PC-3 (cell line): ENCODE measurements at regions not wholly inside any gene's neighbourhood (a gene's known extent, or its start where the extent isn't known, plus 50 kb on each side); places are given as distances from the start of the nearest gene placed in this dataset.

Experiments
- ATAC-seq: fragments of 200-7000 bp; cut with Tn5 transposase; 2 replicates; pipeline ENCODE4 v1.9.1; 2020; ENCODE audit warnings: mild to moderate bottlenecking, moderate library complexity
- BruUV-seq: library from RNA; stranded (reverse); fragments of 400-500 nt; replicated peaks from 2 replicates; lab custom pipeline; 2021; lab: Mats Ljungman, UMichigan
- CTCF ChIA-PET: fragments of 300-600 bp; sonication (Branson Sonifier 250); formaldehyde crosslinking; loops from one replicate; lab custom pipeline; 2022; ENCODE audit warnings: antibody characterized with exemption; lab: Charles Lee
- POLR2A ChIA-PET: fragments of 300-600 bp; sonication (Branson Sonifier 250); formaldehyde crosslinking; loops from one replicate; lab custom pipeline; 2022; ENCODE audit warnings: antibody characterized with exemption; ENCODE audit not compliant: unreplicated experiment; lab: Charles Lee
- DNase-seq: peaks from one replicate; pipeline ENCODE4 v3.0.0-alpha.2; 2015
- H2AFZ ChIP-seq: fragments of 300-600 bp; sonication (generic); 2 replicates; pipeline ENCODE4 v1.6.0; 2016; ENCODE audit warnings: antibody characterized with exemption, low read length
- H3F3A ChIP-seq: fragments of 300-600 bp; sonication (generic); one replicate; pipeline ENCODE4 v1.6.0; 2017; ENCODE audit warnings: antibody characterized with exemption, low read length, control low read depth, mild to moderate bottlenecking; ENCODE audit not compliant: unreplicated experiment
- H3K27ac ChIP-seq: fragments of 300-600 bp; sonication (generic); 2 replicates; pipeline ENCODE4 v1.5.1; 2016; ENCODE audit warnings: mild to moderate bottlenecking, low read length
- H3K27me3 ChIP-seq: fragments of 300-600 bp; sonication (generic); 2 replicates; pipeline ENCODE4 v1.6.1; 2016; ENCODE audit warnings: low read length, mixed read lengths
- H3K36me3 ChIP-seq: fragments of 300-600 bp; sonication (generic); 2 replicates; pipeline ENCODE4 v1.6.1; 2016; ENCODE audit warnings: low read depth, mixed run types, low read length, mixed read lengths
- H3K4me1 ChIP-seq: fragments of 300-600 bp; sonication (generic); 2 replicates; pipeline ENCODE4 v1.5.1; 2016; ENCODE audit warnings: low read length; ENCODE audit not compliant: insufficient read depth
- H3K4me2 ChIP-seq: fragments of 300-600 bp; sonication (generic); 2 replicates; pipeline ENCODE4 v1.6.0; 2016; ENCODE audit warnings: low read length
- H3K4me3 ChIP-seq: fragments of 300-600 bp; sonication (generic); 2 replicates; pipeline ENCODE4 v1.5.1; 2016; ENCODE audit warnings: mild to moderate bottlenecking, low read length, mixed read lengths
- H3K79me2 ChIP-seq: fragments of 300-600 bp; sonication (generic); 2 replicates; pipeline ENCODE4 v1.6.1; 2017; ENCODE audit warnings: low read length, mixed read lengths
- H3K9ac ChIP-seq: fragments of 300-600 bp; sonication (generic); 2 replicates; pipeline ENCODE4 v1.6.0; 2016; ENCODE audit warnings: mild to moderate bottlenecking, low read length
- H3K9me2 ChIP-seq: fragments of 300-600 bp; sonication (generic); replicated peaks from 2 replicates; pipeline ENCODE4 v1.6.1; 2016; ENCODE audit warnings: mixed run types, low read length, mixed read lengths
- H3K9me3 ChIP-seq: fragments of 300-600 bp; sonication (generic); 2 replicates; pipeline ENCODE4 v1.6.1; 2016; ENCODE audit warnings: low read length, mixed read lengths
- H4K20me1 ChIP-seq: fragments of 300-600 bp; sonication (generic); 2 replicates; pipeline ENCODE4 v1.6.1; 2016; ENCODE audit warnings: low read length, mixed read lengths
- EZH2 ChIP-seq: fragments of 300-600 bp; sonication (generic); IDR thresholded peaks from one replicate; pipeline ENCODE4 v1.6.1; 2017; ENCODE audit warnings: antibody characterized with exemption, mild to moderate bottlenecking, low read length; ENCODE audit not compliant: unreplicated experiment
- EZH2phosphoT487 ChIP-seq: fragments of 300-600 bp; sonication (generic); IDR thresholded peaks from 2 replicates; pipeline ENCODE4 v1.6.1; 2018; ENCODE audit warnings: mild to moderate bottlenecking, antibody characterized with exemption, low read length, borderline replicate concordance
- intact Hi-C: fragments of 100-400 bp; cut with micrococcal nuclease; formaldehyde crosslinking; loops from 2 replicates; pipeline ENCODE4 v1.9.0; 2023
- TF ChIP-seq, protein P1 (sequence below): fragments of 300-600 bp; sonication (generic); conservative IDR thresholded peaks from 2 replicates; pipeline ENCODE4 v1.5.1; 2017; ENCODE audit warnings: antibody characterized with exemption, low read depth, mild to moderate bottlenecking, low read length

DNA sequence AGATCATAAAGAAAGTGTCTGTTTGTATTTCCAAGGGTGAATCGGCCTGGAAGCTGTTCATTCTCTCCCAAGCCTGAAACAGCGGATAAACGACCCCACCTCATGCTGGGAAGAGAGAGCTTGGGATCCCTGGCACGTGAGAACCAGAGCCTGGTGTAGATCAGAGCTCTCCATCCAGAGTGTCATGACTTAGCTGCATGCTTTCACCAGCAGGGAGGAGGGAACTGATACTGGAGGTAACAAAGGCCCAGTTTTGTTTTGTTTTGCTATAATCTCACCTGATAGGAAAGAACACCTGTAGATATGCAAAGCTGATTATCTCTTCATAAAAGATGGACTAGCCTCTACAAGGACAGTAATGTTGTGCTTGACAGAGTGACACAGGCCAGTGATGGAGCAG lies 236.6 kb downstream of the POM121L12 start:
- no peaks in the 10 kb centered on the region for H3K9me3 ChIP-seq
- H3K4me1 ChIP-seq, result no peaks in the 10 kb centered on the region
- no peaks in the 10 kb centered on the region for H3F3A ChIP-seq
- no peaks in the 10 kb centered on the region for H4K20me1 ChIP-seq
- ATAC-seq (no peak), DNase-seq (no peak)
- H3K79me2 ChIP-seq, result no peaks in the 10 kb centered on the region
- no peak overlapping the region for H3K27ac ChIP-seq
- no peak overlapping the region for H3K9ac ChIP-seq
- no peak overlapping the region for H3K4me3 ChIP-seq
- H3K27me3 ChIP-seq, result no peaks in the 10 kb centered on the region
- TF ChIP-seq, protein P1, sequence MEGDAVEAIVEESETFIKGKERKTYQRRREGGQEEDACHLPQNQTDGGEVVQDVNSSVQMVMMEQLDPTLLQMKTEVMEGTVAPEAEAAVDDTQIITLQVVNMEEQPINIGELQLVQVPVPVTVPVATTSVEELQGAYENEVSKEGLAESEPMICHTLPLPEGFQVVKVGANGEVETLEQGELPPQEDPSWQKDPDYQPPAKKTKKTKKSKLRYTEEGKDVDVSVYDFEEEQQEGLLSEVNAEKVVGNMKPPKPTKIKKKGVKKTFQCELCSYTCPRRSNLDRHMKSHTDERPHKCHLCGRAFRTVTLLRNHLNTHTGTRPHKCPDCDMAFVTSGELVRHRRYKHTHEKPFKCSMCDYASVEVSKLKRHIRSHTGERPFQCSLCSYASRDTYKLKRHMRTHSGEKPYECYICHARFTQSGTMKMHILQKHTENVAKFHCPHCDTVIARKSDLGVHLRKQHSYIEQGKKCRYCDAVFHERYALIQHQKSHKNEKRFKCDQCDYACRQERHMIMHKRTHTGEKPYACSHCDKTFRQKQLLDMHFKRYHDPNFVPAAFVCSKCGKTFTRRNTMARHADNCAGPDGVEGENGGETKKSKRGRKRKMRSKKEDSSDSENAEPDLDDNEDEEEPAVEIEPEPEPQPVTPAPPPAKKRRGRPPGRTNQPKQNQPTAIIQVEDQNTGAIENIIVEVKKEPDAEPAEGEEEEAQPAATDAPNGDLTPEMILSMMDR, result no peak
- TF ChIP-seq EZH2 (no peak), EZH2phosphoT487 (no peak)
- CTCF ChIA-PET, result no interaction called here
- no peaks in the 10 kb centered on the region for H3K36me3 ChIP-seq
- POLR2A ChIA-PET, result no interaction called here
- H3K9me2 ChIP-seq, result no peaks in the 10 kb centered on the region
- intact Hi-C loops, result no loop called here
- no TSS peak for BruUV-seq
- H2AFZ ChIP-seq, result no peak overlapping the region
- H3K4me2 ChIP-seq, result no peak overlapping the region

- Histone ChIP-seq H3K36me3 (no peaks in the 10 kb centered on the region), H3K4me2 (no peak overlapping the region), H3K79me2 (no peaks in the 10 kb centered on the region), H3K27me3 (no peaks in the 10 kb centered on the region), H3K4me3 (no peak overlapping the region), H3K9me2 (no peaks in the 10 kb centered on the region), H3K4me1 (no peaks in the 10 kb centered on the region), H3K9ac (no peak overlapping the region), H3K27ac (no peak overlapping the region), H3F3A (no peaks in the 10 kb centered on the region), H2AFZ (no peak overlapping the region), H3K9me3 (no peaks in the 10 kb centered on the region), H4K20me1 (no peaks in the 10 kb centered on the region)
- ChIA-PET CTCF (no interaction called here), POLR2A (no interaction called here)
- ATAC-seq (no peak), DNase-seq (no peak)
- BruUV-seq, result no TSS peak
- intact Hi-C loops, result no loop called here
- TF ChIP-seq, protein P1, result no peak
Measured at GRCh38 chr7:53281312-53281711, 245.9 kb downstream of the POM121L12 start.

DNA sequence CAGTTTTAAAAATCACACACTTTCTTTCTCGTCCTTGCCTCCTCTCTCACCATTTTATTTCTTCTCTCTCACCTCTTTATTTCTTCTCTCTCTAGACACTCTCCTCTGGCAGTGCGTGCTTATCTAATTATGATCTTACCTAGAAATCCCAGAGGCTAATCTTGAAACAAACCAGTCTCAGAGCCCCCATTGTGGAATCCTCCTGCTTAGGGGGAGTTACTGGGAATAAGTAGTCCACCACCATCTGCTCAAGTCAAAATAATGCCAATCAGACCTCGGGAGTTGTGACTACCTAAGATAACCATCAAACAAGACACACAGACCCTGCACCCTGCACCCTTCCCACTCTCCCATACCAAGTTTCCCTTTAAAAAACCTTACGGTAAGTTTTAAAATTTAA lies 256.9 kb downstream of the POM121L12 start:
- no peak overlapping the region for H3K27ac ChIP-seq
- POLR2A ChIA-PET, result no interaction called here
- no TSS peak for BruUV-seq
- H2AFZ ChIP-seq, result no peak overlapping the region
- no peak for ATAC-seq
- no peaks in the 10 kb centered on the region for H3K36me3 ChIP-seq
- no peaks in the 10 kb centered on the region for H3K79me2 ChIP-seq
- H4K20me1 ChIP-seq, result no peaks in the 10 kb centered on the region
- DNase-seq, result no peak
- no peaks in the 10 kb centered on the region for H3K4me1 ChIP-seq
- no peak overlapping the region for H3K9ac ChIP-seq
- H3K27me3 ChIP-seq, result no peaks in the 10 kb centered on the region
- 0 out of 2 replicates have a peak, but pooled peaks cover 5% of the 10 kb centered on the region for H3K9me3 ChIP-seq
- CTCF ChIA-PET, result no interaction called here
- TF ChIP-seq EZH2phosphoT487 (no peak), EZH2 (no peak)
- TF ChIP-seq, protein P1, result no peak
- no peaks in the 10 kb centered on the region for H3K9me2 ChIP-seq
- no peaks in the 10 kb centered on the region for H3F3A ChIP-seq
- no peak overlapping the region for H3K4me3 ChIP-seq
- H3K4me2 ChIP-seq, result no peak overlapping the region
- intact Hi-C loops, result no loop called here
